Pancreas (tissue), 10 donors: ENCODE measurements at regions not wholly inside any gene's neighbourhood (a gene's known extent, or its start where the extent isn't known, plus 50 kb on each side); places are given as distances from the start of the nearest gene placed in this dataset.

Source experiments
- ATAC-seq, 4 donors: fragments of 200-7000 bp; cut with Tn5 transposase; one replicate each; pipeline versions ENCODE4 v1.8.0 to v1.9.1; 2020; ENCODE audit warnings: mild to moderate bottlenecking in 4 of 4, moderate library complexity in 4 of 4
- DNase-seq, 6 donors: peaks; one replicate each; pipeline ENCODE4 v3.0.0-alpha.2; 2020
- FAIRE-seq: peaks from 2 replicates; lab custom pipeline; 2012; peaks lifted over from hg19 to GRCh38; lab: Jason Lieb, UNC
- H3K27ac ChIP-seq, 4 donors: fragments of 200-600 bp; sonication (generic); 1 replicate in 3 of 4; 2 replicates in 1 of 4; pipeline versions ENCODE4 v1.5.0 to v1.8.0; 2020
- H3K27me3 ChIP-seq, 4 donors: fragments of 200-600 bp; one replicate each; pipeline ENCODE4 v1.8.0; 2021
- H3K36me3 ChIP-seq, 3 donors: fragments of 200-600 bp; sonication (generic) in 1 of 3; one replicate each; pipeline versions ENCODE4 v1.5.0 to v1.8.0; 2020 to 2021
- H3K4me1 ChIP-seq, 3 donors: fragments of 200-600 bp; one replicate each; pipeline ENCODE4 v1.8.0; 2021
- H3K4me3 ChIP-seq, 4 donors: fragments of 200-600 bp; sonication (generic) in 2 of 4; one replicate each; pipeline versions ENCODE4 v1.5.0 to v1.8.0; 2020 to 2021
- H3K9me3 ChIP-seq, 4 donors: fragments of 200-600 bp; one replicate each; pipeline ENCODE4 v1.8.0; 2021
- CTCF ChIP-seq, 4 donors: fragments of 200-600 bp; sonication (generic) in 3 of 4; IDR thresholded peaks; one replicate each; pipeline versions ENCODE4 v1.5.0 to v1.8.0; 2021; ENCODE audit warnings: antibody characterized with exemption in 4 of 4
- WGBS, 2 donors: extraction: QIAGEN DNeasy Blood & Tissue Kit; methylation state at CpG; one replicate each; pipeline ENCODE4 v1.1.7; 2013; 5-methylcytosine and 5-hydroxymethylcytosine counted together
- intact Hi-C, 3 donors: fragments of 100-400 bp; cut with DNase I; formaldehyde crosslinking; loops; one replicate each; pipeline versions ENCODE4 v1.11.1 to v1.14.2; 2022
- donor health status: healthy with polysubstance abuse.
- donor health status: DM: no; HTN: no; CAD: no; lungs with moderate emphysema.
- donor health status: DM: no; HTN: no; CAD: no.
- donor health status: control.
- donor health status: control.
- donor health status: Bipolar disorder and iron deficiency.
- donor health status: DM: yes; HTN: yes; CAD: no.
- donor health status: DM: no; HTN: no; CAD: no.
- donor health status: DM: no; HTN: no; CAD: no.
- donor health status: DM: yes; HTN: yes; CAD: no.

GRCh38 chr13:57552437-57552836 lies 79.1 kb upstream of the PCDH17 start:
- H3K4me3 ChIP-seq = no peak overlapping the region
- ATAC-seq = no peak
- no peak for DNase-seq
- H3K4me1 ChIP-seq = no peaks in the 10 kb centered on the region
- H3K9me3 ChIP-seq = peaks cover 0 to 2% (median 0%) of the 10 kb centered on the region in 4 donors
- no peaks in the 10 kb centered on the region for H3K27me3 ChIP-seq
- no peak for TF ChIP-seq CTCF (IDR thresholded peaks at IDR 0.05)
- WGBS, 2 donors = 57 to 62% methylated on average over 3 of the region's 3 CpGs
- no peak for FAIRE-seq
- no peak overlapping the region for H3K27ac ChIP-seq
- H3K36me3 ChIP-seq = no peaks in the 10 kb centered on the region
- intact Hi-C loops = no loop called here

GRCh38 chr13:57553932-57554331 lies 77.6 kb upstream of the PCDH17 start:
- Histone ChIP-seq H3K9me3 (no peaks in the 10 kb centered on the region), H3K36me3 (no peaks in the 10 kb centered on the region), H3K4me1 (no peaks in the 10 kb centered on the region), H3K27ac (no peak overlapping the region), H3K27me3 (no peaks in the 10 kb centered on the region), H3K4me3 (no peak overlapping the region)
- FAIRE-seq (no peak), ATAC-seq (no peak), DNase-seq (no peak)
- intact Hi-C loops = no loop called here
- TF ChIP-seq CTCF (IDR thresholded peaks at IDR 0.05) = no peak
- WGBS, 2 donors = 60 to 83% methylated on average over 1 of the region's 1 CpG

GRCh38 chr13:57558051-57558467 lies 73.5 kb upstream of the PCDH17 start:
- H3K4me3 ChIP-seq = no peak overlapping the region
- H3K27ac ChIP-seq = no peak overlapping the region
- intact Hi-C loops = no loop called here
- FAIRE-seq = no peak
- no peaks in the 10 kb centered on the region for H3K4me1 ChIP-seq
- no peak for ATAC-seq
- no peak for TF ChIP-seq CTCF (IDR thresholded peaks at IDR 0.05)
- H3K9me3 ChIP-seq = no peaks in the 10 kb centered on the region
- no peak for DNase-seq
- no peaks in the 10 kb centered on the region for H3K36me3 ChIP-seq
- no peaks in the 10 kb centered on the region for H3K27me3 ChIP-seq
- WGBS, 2 donors = 4 to 5% methylated on average over 4 of the region's 4 CpGs

GRCh38 chr13:57568865-57569264 lies 62.7 kb upstream of the PCDH17 start:
- no peak overlapping the region for H3K4me3 ChIP-seq
- no peaks in the 10 kb centered on the region for H3K4me1 ChIP-seq
- H3K36me3 ChIP-seq = no peaks in the 10 kb centered on the region
- TF ChIP-seq CTCF (IDR thresholded peaks at IDR 0.05) = no peak
- intact Hi-C loops = no loop called here
- no peaks in the 10 kb centered on the region for H3K9me3 ChIP-seq
- ATAC-seq (no peak), FAIRE-seq (no peak), DNase-seq (no peak)
- no peaks in the 10 kb centered on the region for H3K27me3 ChIP-seq
- WGBS, 2 donors = 19 to 20% methylated on average over 2 of the region's 2 CpGs
- H3K27ac ChIP-seq = no peak overlapping the region

GRCh38 chr13:57569986-57570385 lies 61.6 kb upstream of the PCDH17 start:
- no peak overlapping the region for H3K4me3 ChIP-seq
- no peaks in the 10 kb centered on the region for H3K4me1 ChIP-seq
- H3K27ac ChIP-seq = no peak overlapping the region
- TF ChIP-seq CTCF (IDR thresholded peaks at IDR 0.05) = no peak
- FAIRE-seq (no peak), DNase-seq (no peak), ATAC-seq (no peak)
- 13 to 15% methylated on average over 1 of the region's 1 CpG for WGBS, 2 donors
- H3K9me3 ChIP-seq = no peaks in the 10 kb centered on the region
- H3K27me3 ChIP-seq = no peaks in the 10 kb centered on the region
- intact Hi-C loops = no loop called here
- no peaks in the 10 kb centered on the region for H3K36me3 ChIP-seq
